B cell (primary cell): ENCODE measurements at regions not wholly inside any gene's neighbourhood (a gene's known extent, or its start where the extent isn't known, plus 50 kb on each side); places are given as distances from the start of the nearest gene placed in this dataset.

Experiments
- ATAC-seq: fragments of 200-7000 bp; cut with Tn5 transposase; one replicate; pipeline ENCODE4 v1.10.0; 2021; ENCODE audit warnings: low read depth, mild to moderate bottlenecking, moderate number of reproducible peaks, moderate library complexity
- CTCF ChIA-PET: fragments of 350-600 bp; sonication (Branson Sonifier 250); formaldehyde crosslinking; loops from one replicate; lab custom pipeline; 2021; ENCODE audit warnings: antibody characterized with exemption, inconsistent platforms; lab: Charles Lee
- POLR2A ChIA-PET: fragments of 350-600 bp; sonication (Branson Sonifier 250); formaldehyde crosslinking; loops from one replicate; lab custom pipeline; 2021; ENCODE audit warnings: antibody characterized with exemption; lab: Charles Lee
- DNase-seq: peaks from one replicate; pipeline ENCODE4 v3.0.0; 2013
- H2AFZ ChIP-seq: 2 replicates; pipeline ENCODE4 v1.6.1; 2012; ENCODE audit warnings: mild to moderate bottlenecking, low read depth, low read length; ENCODE audit not compliant: insufficient read depth, poor library complexity, severe bottlenecking
- H3K27ac ChIP-seq, 2 donors: 1 replicate in 1 of 2; 2 replicates in 1 of 2; pipeline ENCODE4 v1.5.1; 2012 to 2013; ENCODE audit warnings: low read length in 2 of 2, mild to moderate bottlenecking in 2 of 2, moderate library complexity in 1 of 2
- H3K27me3 ChIP-seq, 4 experiments: fragments of 200-600 bp in 1 of 4; sonication (generic) in 1 of 4; replicated peaks in 1 of 4; 1 replicate in 2 of 4; 2 replicates in 2 of 4; pipeline versions ENCODE4 v1.6.1 to v1.7.0; 2013 to 2016; ENCODE audit warnings: low read length in 3 of 4, mild to moderate bottlenecking in 2 of 4, mixed read lengths in 1 of 4, moderate library complexity in 1 of 4; ENCODE audit not compliant: insufficient read depth in 4 of 4, control insufficient read depth in 3 of 4; ENCODE audit errors: control extremely low read depth in 1 of 4
- H3K36me3 ChIP-seq, 2 experiments: replicated peaks in 1 of 2; 1 replicate in 1 of 2; 2 replicates in 1 of 2; pipeline versions ENCODE4 v1.6.1 to v1.7.1; 2013; ENCODE audit warnings: low read length in 1 of 2; ENCODE audit not compliant: insufficient read depth in 2 of 2, control insufficient read depth in 1 of 2; ENCODE audit errors: control extremely low read depth in 1 of 2, extremely low read depth in 1 of 2
- H3K4me1 ChIP-seq, 2 donors: fragments of 200-600 bp in 1 of 2; sonication (generic) in 1 of 2; 1 replicate in 1 of 2; 2 replicates in 1 of 2; pipeline versions ENCODE4 v1.5.1 to v1.6.1; 2013 to 2017; ENCODE audit warnings: low read length in 2 of 2; ENCODE audit not compliant: control insufficient read depth in 2 of 2, insufficient read depth in 2 of 2
- H3K4me2 ChIP-seq: replicated peaks from 2 replicates; pipeline ENCODE3; 2012; ENCODE audit warnings: mild to moderate bottlenecking, low read depth, low read length; ENCODE audit not compliant: poor library complexity, severe bottlenecking
- H3K4me3 ChIP-seq, 5 experiments: fragments of 200-600 bp in 1 of 5; sonication (generic) in 1 of 5; 1 replicate in 3 of 5; 2 replicates in 2 of 5; pipeline versions ENCODE4 v1.5.1 to v1.7.0; 2011 to 2016; ENCODE audit warnings: low read length in 4 of 5, mild to moderate bottlenecking in 4 of 5, low read depth in 2 of 5, control low read depth in 1 of 5, moderate library complexity in 1 of 5; ENCODE audit not compliant: insufficient read depth in 1 of 5; ENCODE audit errors: control extremely low read depth in 1 of 5, extremely low read depth in 1 of 5
- H3K79me2 ChIP-seq: fragments of 200-600 bp; sonication (generic); one replicate; pipeline ENCODE4 v1.6.0; 2016; ENCODE audit warnings: low read length; ENCODE audit not compliant: control insufficient read depth, insufficient read depth
- H3K9ac ChIP-seq: fragments of 200-600 bp; sonication (generic); 2 replicates; pipeline ENCODE4 v1.6.1; 2017; ENCODE audit warnings: mild to moderate bottlenecking, low read length, moderate library complexity
- H3K9me3 ChIP-seq, 3 donors: one replicate each; pipeline versions ENCODE4 v1.6.1 to v1.7.1; 2013; ENCODE audit warnings: low read length in 2 of 3; ENCODE audit not compliant: control insufficient read depth in 2 of 3, insufficient read depth in 1 of 3; ENCODE audit errors: control extremely low read depth in 1 of 3
- H4K20me1 ChIP-seq: 2 replicates; pipeline ENCODE4 v1.6.0; 2012; ENCODE audit warnings: mild to moderate bottlenecking, low read length; ENCODE audit not compliant: insufficient read depth, control insufficient read depth, poor library complexity, severe bottlenecking
- H3K27ac Mint-ChIP-seq: one replicate; pipeline ENCODE4 v1.8.0; 2021; ENCODE audit warnings: mixed read lengths
- H3K27me3 Mint-ChIP-seq: one replicate; pipeline ENCODE4 v1.8.0; 2021; ENCODE audit warnings: mixed read lengths
- H3K4me1 Mint-ChIP-seq: one replicate; pipeline ENCODE4 v1.8.0; 2021; ENCODE audit warnings: mixed read lengths
- H3K4me3 Mint-ChIP-seq: one replicate; pipeline ENCODE4 v1.8.0; 2021; ENCODE audit warnings: mixed read lengths
- H3K9me3 Mint-ChIP-seq: one replicate; pipeline ENCODE4 v1.8.0; 2022; ENCODE audit warnings: mixed read lengths; ENCODE audit not compliant: insufficient read depth
- CTCF ChIP-seq: fragments of 200-600 bp; IDR thresholded peaks from one replicate; pipeline ENCODE4 v1.8.0; 2022; ENCODE audit warnings: antibody characterized with exemption, mild to moderate bottlenecking
- EZH2 ChIP-seq: IDR thresholded peaks from 2 replicates; pipeline ENCODE4 v1.6.1; 2012; ENCODE audit warnings: borderline replicate concordance, low read depth, mild to moderate bottlenecking, moderate library complexity, low read length; ENCODE audit not compliant: insufficient read depth, poor library complexity, severe bottlenecking
- WGBS: methylation state at CpG from one replicate; pipeline ENCODE4 v1.1.5; 2013; ENCODE audit warnings: missing lambda C conversion rate; ENCODE audit not compliant: insufficient coverage; 5-methylcytosine and 5-hydroxymethylcytosine counted together
- intact Hi-C: fragments of 100-400 bp; cut with micrococcal nuclease; formaldehyde crosslinking; loops from one replicate; pipeline ENCODE4 v1.10.0; 2022

- Histone ChIP-seq H3K9me3 (peaks cover 0 to 22% (median 0%) of the 10 kb centered on the region in 3 donors), H3K4me3 (no peak overlapping the region), H3K4me1 (no peaks in the 10 kb centered on the region), H3K27ac (no peak overlapping the region), H3K27me3 (no peaks in the 10 kb centered on the region), H3K36me3 (no peaks in the 10 kb centered on the region), H4K20me1 (no peaks in the 10 kb centered on the region), H3K79me2 (no peaks in the 10 kb centered on the region), H3K4me2 (no peak overlapping the region), H2AFZ (no peak overlapping the region), H3K9ac (no peak overlapping the region)
- no peaks in the 10 kb centered on the region for H3K27me3 Mint-ChIP-seq
- no peak for ATAC-seq
- POLR2A ChIA-PET: no interaction called here
- no peak overlapping the region for H3K4me3 Mint-ChIP-seq
- 95% methylated on average over 10 of the region's 10 CpGs for WGBS
- H3K4me1 Mint-ChIP-seq: no peaks in the 10 kb centered on the region
- CTCF ChIA-PET: no interaction called here
- TF ChIP-seq EZH2 (no peak), CTCF (no peak)
- peaks cover 5% of the 10 kb centered on the region for H3K9me3 Mint-ChIP-seq
- no peak overlapping the region for H3K27ac Mint-ChIP-seq
- intact Hi-C loops: no loop called here
- DNase-seq: no peak
Observed at GRCh38 chr13:111594606-111595005, 274.2 kb downstream of the TEX29 start.

GRCh38 chr13:111595276-111595675, 274.8 kb downstream of the TEX29 start:
- TF ChIP-seq EZH2 (no peak), CTCF (no peak)
- Mint-ChIP-seq H3K9me3 (peaks cover under 1% of the 10 kb centered on the region), H3K27me3 (no peaks in the 10 kb centered on the region), H3K27ac (no peak overlapping the region), H3K4me3 (no peak overlapping the region), H3K4me1 (no peaks in the 10 kb centered on the region)
- ChIA-PET POLR2A (no interaction called here), CTCF (no interaction called here)
- H3K4me3 ChIP-seq: no peak overlapping the region
- ATAC-seq: no peak
- DNase-seq: no peak
- no peaks in the 10 kb centered on the region for H3K79me2 ChIP-seq
- H3K9ac ChIP-seq: no peak overlapping the region
- no peak overlapping the region for H3K27ac ChIP-seq
- no peaks in the 10 kb centered on the region for H4K20me1 ChIP-seq
- intact Hi-C loops: no loop called here
- H2AFZ ChIP-seq: no peak overlapping the region
- H3K9me3 ChIP-seq: peaks cover 0 to 24% (median 0%) of the 10 kb centered on the region in 3 donors
- H3K27me3 ChIP-seq: no peaks in the 10 kb centered on the region
- H3K4me1 ChIP-seq: no peaks in the 10 kb centered on the region
- no peak overlapping the region for H3K4me2 ChIP-seq
- no peaks in the 10 kb centered on the region for H3K36me3 ChIP-seq
- WGBS: 87% methylated on average over 3 of the region's 3 CpGs
